ENCODE measurements at regions not wholly inside any gene's neighbourhood (a gene's known extent, or its start where the extent isn't known, plus 50 kb on each side); places are given as distances from the start of the nearest gene placed in this dataset.

- ChIA-PET CTCF (ENCODE audit: low intra/inter-chr PET ratio) (no interaction called here), POLR2A (no interaction called here)
- no peak for DNase-seq (ENCODE audit: extremely low read depth in 1 of 4, low spot score in 3 of 4)
- TF ChIP-seq MAFG (tag; conservative IDR thresholded peaks at IDR 0.05) (no peak), L3MBTL2 (IDR thresholded peaks at IDR 0.05) (no peak), GATA2 (CRISPR knock-in tag; IDR thresholded peaks at IDR 0.05) (no peak), NCOR1 (IDR thresholded peaks at IDR 0.05) (no peak), JUN (IDR thresholded peaks at IDR 0.05; ENCODE audit: borderline replicate concordance, low read depth, low read length) (no peak), JUN (CRISPR knock-in tag; IDR thresholded peaks at IDR 0.05; ENCODE audit: borderline replicate concordance) (no peak)
- Histone ChIP-seq H3K36me3 (ENCODE audit: control insufficient read depth, insufficient read depth, low read length) (no peaks in the 10 kb centered on the region), H3K27ac (ENCODE audit: extremely low read depth, low read depth, low read length) (no peak overlapping the region), H3K79me2 (ENCODE audit: control insufficient read depth, insufficient read depth, low read length) (no peaks in the 10 kb centered on the region), H3K27me3 (ENCODE audit: control insufficient read depth in 2 of 2, insufficient read depth in 2 of 2, low read length in 2 of 2) (no peaks in the 10 kb centered on the region), H3K9ac (ENCODE audit: insufficient read depth in 1 of 2, low read depth in 2 of 2, low read length in 2 of 2) (no peak overlapping the region), H3K4me2 (ENCODE audit: insufficient read depth, low read length) (no peak overlapping the region), H3K9me1 (ENCODE audit: control insufficient read depth, insufficient read depth, low read length) (no peaks in the 10 kb centered on the region), H3K4me3 (no peak overlapping the region), H2AFZ (ENCODE audit: low read depth, low read length) (no peak overlapping the region), H4K20me1 (replicated peaks; ENCODE audit: control insufficient read depth, insufficient read depth, low read length) (no peaks in the 10 kb centered on the region), H3K4me1 (replicated peaks in 1 of 2; ENCODE audit: control insufficient read depth in 2 of 2, insufficient read depth in 2 of 2, low read length in 2 of 2) (no peaks in the 10 kb centered on the region), H3K9me3 (replicated peaks; ENCODE audit: control insufficient read depth, insufficient read depth, low read depth, low read length) (no peaks in the 10 kb centered on the region)
- 1% methylated on average over 5 of the region's 5 CpGs for WGBS (ENCODE audit: insufficient coverage, low coverage, missing lambda C conversion rate)
- no peak for FAIRE-seq
- no TSS peak for BruUV-seq (replicated peaks)
- in situ Hi-C loops (cut with MboI) (no loop called here), intact Hi-C loops (cut with micrococcal nuclease) (no loop called here)
- ATAC-seq, result no peak
Observed at GRCh38 chr21:17708522-17709265, 96.0 kb upstream of the BTG3 start.
